NCI-H446 treated with DMSO at 0.1 percent for 48 hours (cell line): ENCODE measurements at regions not wholly inside any gene's neighbourhood (a gene's known extent, or its start where the extent isn't known, plus 50 kb on each side); places are given as distances from the start of the nearest gene placed in this dataset.
"Not testable (repeated sequence)": the region's sequence is repeated elsewhere in the genome, so short reads cannot be mapped to it uniquely, and the experiment has no call there.

Source experiments
- DNase-seq: peaks from one replicate; lab custom pipeline; 2025; lab: John Stamatoyannopoulos, UW

- DNase-seq, result no peak
Observed at GRCh38 chr10:43851030-43851429, 202.3 kb upstream of the ZNF32 start.

- DNase-seq, result no peak
Observed at GRCh38 chr10:43849551-43849950, 200.9 kb upstream of the ZNF32 start.

- DNase-seq, result no peak
Observed at GRCh38 chr10:43846968-43847367, 198.3 kb upstream of the ZNF32 start.

GRCh38 chr10:43846187-43846680 lies 197.6 kb upstream of the ZNF32 start:
- DNase-seq, result no peak

GRCh38 chr10:43845121-43845520 lies 196.4 kb upstream of the ZNF32 start:
- DNase-seq, result no peak

- DNase-seq, result no peak
Observed at GRCh38 chr10:43844221-43844620, 195.5 kb upstream of the ZNF32 start.

GRCh38 chr10:43843321-43844101 lies 194.8 kb upstream of the ZNF32 start:
- DNase-seq, result no peak

- DNase-seq, result no peak
Observed at GRCh38 chr10:43842496-43842895, 193.8 kb upstream of the ZNF32 start.

GRCh38 chr10:43842072-43842471 lies 193.4 kb upstream of the ZNF32 start:
- DNase-seq, result no peak

- DNase-seq, result no peak
Observed at GRCh38 chr10:43839973-43840372, 191.3 kb upstream of the ZNF32 start.

GRCh38 chr10:43834751-43835150 lies 186.1 kb upstream of the ZNF32 start:
- DNase-seq, result not testable (repeated sequence)

GRCh38 chr10:43827853-43828252 lies 179.2 kb upstream of the ZNF32 start:
- no peak for DNase-seq

GRCh38 chr10:43825984-43826383 lies 177.3 kb upstream of the ZNF32 start:
- no peak for DNase-seq

GRCh38 chr10:43825421-43825820 lies 176.7 kb upstream of the ZNF32 start:
- no peak for DNase-seq

GRCh38 chr10:43824934-43825333 lies 176.3 kb upstream of the ZNF32 start:
- DNase-seq, result no peak

- DNase-seq, result no peak
Observed at GRCh38 chr10:43822631-43823580, 174.2 kb upstream of the ZNF32 start.

GRCh38 chr10:43821103-43821502 lies 172.4 kb upstream of the ZNF32 start:
- no peak for DNase-seq

GRCh38 chr10:43820663-43821062 lies 172.0 kb upstream of the ZNF32 start:
- DNase-seq, result no peak

- DNase-seq, result no peak
Observed at GRCh38 chr10:43819464-43820230, 171.0 kb upstream of the ZNF32 start.

GRCh38 chr10:43818687-43819086 lies 170.0 kb upstream of the ZNF32 start:
- DNase-seq, result no peak

- no peak for DNase-seq
Observed at GRCh38 chr10:43817368-43817767, 168.7 kb upstream of the ZNF32 start.
